ENCODE measurements at regions not wholly inside any gene's neighbourhood (a gene's known extent, or its start where the extent isn't known, plus 50 kb on each side); places are given as distances from the start of the nearest gene placed in this dataset.

GRCh38 chr20:19009081-19009688 lies 195.6 kb downstream of the SCP2D1 start:
- WGBS (ENCODE audit: insufficient coverage): 82% methylated on average over 1 of the region's 4 CpGs
- ChIA-PET POLR2A (no interaction called here), CTCF (no interaction called here)

GRCh38 chr20:19012676-19013075 lies 199.1 kb downstream of the SCP2D1 start:
- ATAC-seq (replicated peaks in 1 of 4): no peak
- Mint-ChIP-seq H3K27ac (no peak overlapping the region), H3K4me1 (no peaks in the 10 kb centered on the region), H3K9me3 (peaks cover 0 to 4% (median 0%) of the 10 kb centered on the region in 3 donors), H3K4me3 (no peak overlapping the region), H3K36me3 (no peaks in the 10 kb centered on the region), H3K27me3 (peaks cover 3 to 7% of the 10 kb centered on the region in 2 donors)
- DNase-seq: no peak
- H3K27me3 ChIP-seq (replicated peaks in 1 of 2; ENCODE audit: control insufficient read depth in 2 of 2, extremely low read depth in 1 of 2, insufficient read depth in 2 of 2, low read length in 1 of 2): no peaks in the 10 kb centered on the region
- ChIA-PET POLR2A (no interaction called here), CTCF (interaction anchor here in 1 of 2 donors (0.7 kb wide), 1 partner anchor 373 kb away, joined by 4 read pairs; no protein-coding TSS in a partner anchor)
- 88% methylated on average over 4 of the region's 7 CpGs for WGBS (ENCODE audit: insufficient coverage)
- no peaks in the 10 kb centered on the region for H3K4me1 ChIP-seq (ENCODE audit: control insufficient read depth in 1 of 2, extremely low read depth in 1 of 2, insufficient read depth in 2 of 2, low read length in 2 of 2)
- no peaks in the 10 kb centered on the region for H3K36me3 ChIP-seq (ENCODE audit: control insufficient read depth in 2 of 2, extremely low read depth in 1 of 2, insufficient read depth in 1 of 2, low read length in 1 of 2)
- H3K27ac ChIP-seq (ENCODE audit: low read length): no peak overlapping the region
- H3K4me3 ChIP-seq (ENCODE audit: control insufficient read depth in 1 of 2, extremely low read depth in 1 of 2, low read length in 1 of 2): no peak overlapping the region
- no peaks in the 10 kb centered on the region for H3K9me3 ChIP-seq

More at GRCh38 chr20:19009081-19009688, 195.6 kb downstream of the SCP2D1 start:
- Histone ChIP-seq H3K27me3 (replicated peaks in 1 of 2; ENCODE audit: control insufficient read depth in 2 of 2, extremely low read depth in 1 of 2, insufficient read depth in 2 of 2, low read length in 1 of 2) (no peaks in the 10 kb centered on the region), H3K4me3 (ENCODE audit: control insufficient read depth in 1 of 2, extremely low read depth in 1 of 2, low read length in 1 of 2) (no peak overlapping the region), H3K9me3 (no peaks in the 10 kb centered on the region), H3K4me1 (ENCODE audit: control insufficient read depth in 1 of 2, extremely low read depth in 1 of 2, insufficient read depth in 2 of 2, low read length in 2 of 2) (no peaks in the 10 kb centered on the region), H3K36me3 (ENCODE audit: control insufficient read depth in 2 of 2, extremely low read depth in 1 of 2, insufficient read depth in 1 of 2, low read length in 1 of 2) (no peaks in the 10 kb centered on the region), H3K27ac (ENCODE audit: low read length) (no peak overlapping the region)
- Mint-ChIP-seq H3K4me3 (no peak overlapping the region), H3K4me1 (no peaks in the 10 kb centered on the region), H3K27me3 (peaks cover 3 to 14% of the 10 kb centered on the region in 2 donors), H3K9me3 (peaks cover 0 to 4% (median 0%) of the 10 kb centered on the region in 3 donors), H3K27ac (no peak overlapping the region), H3K36me3 (no peaks in the 10 kb centered on the region)
- ATAC-seq (replicated peaks in 1 of 4): no peak
- no peak for DNase-seq

- CTCF ChIA-PET: no interaction called here
- whole genome bisulfite sequencing (ENCODE audit: insufficient coverage): 0% methylated on average over 1 of the region's 2 CpGs
- Histone ChIP-seq H3K4me1 (ENCODE audit: control insufficient read depth in 1 of 2, extremely low read depth in 1 of 2, insufficient read depth in 2 of 2, low read length in 2 of 2) (no peaks in the 10 kb centered on the region), H3K4me3 (ENCODE audit: control insufficient read depth in 1 of 2, extremely low read depth in 1 of 2, low read length in 1 of 2) (no peak overlapping the region), H3K27me3 (replicated peaks in 1 of 2; ENCODE audit: control insufficient read depth in 2 of 2, extremely low read depth in 1 of 2, insufficient read depth in 2 of 2, low read length in 1 of 2) (no peaks in the 10 kb centered on the region), H3K27ac (ENCODE audit: low read length) (no peak overlapping the region), H3K9me3 (no peaks in the 10 kb centered on the region), H3K36me3 (ENCODE audit: control insufficient read depth in 2 of 2, extremely low read depth in 1 of 2, insufficient read depth in 1 of 2, low read length in 1 of 2) (no peaks in the 10 kb centered on the region)
- no peak overlapping the region for H3K4me3 Mint-ChIP-seq
- H3K27ac Mint-ChIP-seq: no peak overlapping the region
- H3K9me3 Mint-ChIP-seq: no peaks in the 10 kb centered on the region
- H3K36me3 Mint-ChIP-seq: no peaks in the 10 kb centered on the region
- no peak for ATAC-seq (replicated peaks in 1 of 4)
- POLR2A ChIA-PET: no interaction called here
- H3K27me3 Mint-ChIP-seq: peaks cover 1 to 3% of the 10 kb centered on the region in 2 donors
- H3K4me1 Mint-ChIP-seq: no peaks in the 10 kb centered on the region
- DNase-seq: no peak
These were observed 198.5 kb upstream of the SLC24A3 start for GRCh38 chr20:19013907-19014306.

- H3K27ac ChIP-seq (ENCODE audit: low read length): no peak overlapping the region
- ChIA-PET POLR2A (no interaction called here), CTCF (interaction anchor here in 1 of 2 donors (0.6 kb wide), 1 partner anchor 647 kb away, joined by 3 read pairs; no protein-coding TSS in a partner anchor)
- H3K36me3 ChIP-seq (ENCODE audit: control insufficient read depth in 2 of 2, extremely low read depth in 1 of 2, insufficient read depth in 1 of 2, low read length in 1 of 2): no peaks in the 10 kb centered on the region
- 74% methylated on average over 11 of the region's 11 CpGs for WGBS (ENCODE audit: insufficient coverage)
- peaks cover 0 to 4% of the 10 kb centered on the region in 2 experiments for H3K27me3 ChIP-seq (replicated peaks in 1 of 2; ENCODE audit: control insufficient read depth in 2 of 2, extremely low read depth in 1 of 2, insufficient read depth in 2 of 2, low read length in 1 of 2)
- no peaks in the 10 kb centered on the region for H3K4me1 ChIP-seq (ENCODE audit: control insufficient read depth in 1 of 2, extremely low read depth in 1 of 2, insufficient read depth in 2 of 2, low read length in 2 of 2)
- Mint-ChIP-seq H3K4me1 (no peaks in the 10 kb centered on the region), H3K36me3 (no peaks in the 10 kb centered on the region), H3K4me3 (no peak overlapping the region), H3K27ac (no peak overlapping the region), H3K9me3 (no peaks in the 10 kb centered on the region), H3K27me3 (peaks cover 1 to 3% of the 10 kb centered on the region in 2 donors)
- ATAC-seq (replicated peaks in 1 of 4) (no peak), DNase-seq (no peak)
- H3K9me3 ChIP-seq: no peaks in the 10 kb centered on the region
- H3K4me3 ChIP-seq (ENCODE audit: control insufficient read depth in 1 of 2, extremely low read depth in 1 of 2, low read length in 1 of 2): no peak overlapping the region
These were observed 196.9 kb upstream of the SLC24A3 start for GRCh38 chr20:19015351-19016139.

GRCh38 chr20:19016140-19016497 lies 196.3 kb upstream of the SLC24A3 start:
- WGBS (ENCODE audit: insufficient coverage): 97% methylated on average over 5 of the region's 7 CpGs
- ChIA-PET POLR2A (no interaction called here), CTCF (no interaction called here)
- H3K4me1 ChIP-seq (ENCODE audit: control insufficient read depth in 1 of 2, extremely low read depth in 1 of 2, insufficient read depth in 2 of 2, low read length in 2 of 2): no peaks in the 10 kb centered on the region
- H3K9me3 Mint-ChIP-seq: no peaks in the 10 kb centered on the region
- no peaks in the 10 kb centered on the region for H3K36me3 Mint-ChIP-seq
- H3K27me3 ChIP-seq (replicated peaks in 1 of 2; ENCODE audit: control insufficient read depth in 2 of 2, extremely low read depth in 1 of 2, insufficient read depth in 2 of 2, low read length in 1 of 2): peaks cover 0 to 4% of the 10 kb centered on the region in 2 experiments
- peaks cover 0 to 3% of the 10 kb centered on the region in 2 donors for H3K27me3 Mint-ChIP-seq
- DNase-seq: no peak
- no peaks in the 10 kb centered on the region for H3K4me1 Mint-ChIP-seq
- no peak overlapping the region for H3K4me3 Mint-ChIP-seq
- no peak for ATAC-seq (replicated peaks in 1 of 4)
- H3K27ac ChIP-seq (ENCODE audit: low read length): no peak overlapping the region
- H3K9me3 ChIP-seq: no peaks in the 10 kb centered on the region
- no peak overlapping the region for H3K27ac Mint-ChIP-seq
- no peaks in the 10 kb centered on the region for H3K36me3 ChIP-seq (ENCODE audit: control insufficient read depth in 2 of 2, extremely low read depth in 1 of 2, insufficient read depth in 1 of 2, low read length in 1 of 2)
- H3K4me3 ChIP-seq (ENCODE audit: control insufficient read depth in 1 of 2, extremely low read depth in 1 of 2, low read length in 1 of 2): no peak overlapping the region

- Histone ChIP-seq H3K27me3 (replicated peaks in 1 of 2; ENCODE audit: control insufficient read depth in 2 of 2, extremely low read depth in 1 of 2, insufficient read depth in 2 of 2, low read length in 1 of 2) (peaks cover 0 to 5% of the 10 kb centered on the region in 2 experiments), H3K27ac (ENCODE audit: low read length) (no peak overlapping the region), H3K4me3 (ENCODE audit: control insufficient read depth in 1 of 2, extremely low read depth in 1 of 2, low read length in 1 of 2) (no peak overlapping the region), H3K9me3 (no peaks in the 10 kb centered on the region), H3K4me1 (ENCODE audit: control insufficient read depth in 1 of 2, extremely low read depth in 1 of 2, insufficient read depth in 2 of 2, low read length in 2 of 2) (no peaks in the 10 kb centered on the region), H3K36me3 (ENCODE audit: control insufficient read depth in 2 of 2, extremely low read depth in 1 of 2, insufficient read depth in 1 of 2, low read length in 1 of 2) (no peaks in the 10 kb centered on the region)
- H3K27ac Mint-ChIP-seq: no peak overlapping the region
- H3K9me3 Mint-ChIP-seq: no peaks in the 10 kb centered on the region
- 88% methylated on average over 3 of the region's 11 CpGs for WGBS (ENCODE audit: insufficient coverage)
- no peak for DNase-seq
- no peak overlapping the region for H3K4me3 Mint-ChIP-seq
- no peaks in the 10 kb centered on the region for H3K36me3 Mint-ChIP-seq
- H3K4me1 Mint-ChIP-seq: no peaks in the 10 kb centered on the region
- H3K27me3 Mint-ChIP-seq: peaks cover 0 to under 1% of the 10 kb centered on the region in 2 donors
- ChIA-PET POLR2A (no interaction called here), CTCF (no interaction called here)
- no peak for ATAC-seq (replicated peaks in 1 of 4)
These were observed 195.2 kb upstream of the SLC24A3 start for GRCh38 chr20:19017104-19017690.

Data from T-cell (primary cell).